Stomach (tissue), 8 donors: ENCODE measurements at regions not wholly inside any gene's neighbourhood (a gene's known extent, or its start where the extent isn't known, plus 50 kb on each side); places are given as distances from the start of the nearest gene placed in this dataset.

Experiments
- DNase-seq, 2 donors: peaks; one replicate each; pipeline versions ENCODE4 v3.0.0 to v3.0.0-alpha.2; 2013 to 2019
- H3K27ac ChIP-seq, 5 donors: fragments of 200-600 bp in 4 of 5; sonication (generic) in 4 of 5; one replicate each; pipeline ENCODE4 v1.5.1; 2013 to 2019; ENCODE audit warnings: mild to moderate bottlenecking in 1 of 5, moderate library complexity in 1 of 5
- H3K27me3 ChIP-seq, 3 donors: fragments of 200-600 bp; sonication (generic); one replicate each; pipeline ENCODE4 v1.5.1; 2017 to 2019; ENCODE audit warnings: mixed run types in 1 of 3
- H3K36me3 ChIP-seq, 4 donors: fragments of 200-600 bp; sonication (generic); 1 replicate in 3 of 4; 2 replicates in 1 of 4; pipeline ENCODE4 v1.5.1; 2016 to 2019
- H3K4me1 ChIP-seq, 4 donors: fragments of 200-600 bp; sonication (generic); one replicate each; pipeline ENCODE4 v1.5.1; 2016 to 2019
- H3K4me3 ChIP-seq, 4 donors: fragments of 200-600 bp; sonication (generic) in 3 of 4; one replicate each; pipeline ENCODE4 v1.5.1; 2016 to 2019; ENCODE audit warnings: mild to moderate bottlenecking in 1 of 4
- H3K9me3 ChIP-seq, 4 donors: fragments of 200-600 bp; sonication (generic); one replicate each; pipeline ENCODE4 v1.5.1; 2016 to 2019
- CTCF ChIP-seq, 7 experiments: fragments of 450-650 bp in 4 of 7; fragments of 200-600 bp in 3 of 7; sonication (generic) in 3 of 7; IDR thresholded peaks; one replicate each; pipeline ENCODE4 v1.5.1; 2016 to 2019; ENCODE audit warnings: antibody characterized with exemption in 7 of 7, control low read depth in 2 of 7, mild to moderate bottlenecking in 1 of 7
- EP300 ChIP-seq: sonication (generic); formaldehyde crosslinking; IDR thresholded peaks from one replicate; pipeline ENCODE4 v1.6.1; 2017; ENCODE audit warnings: antibody characterized with exemption
- POLR2A ChIP-seq, 4 donors: fragments of 450-650 bp; IDR thresholded peaks; one replicate each; pipeline ENCODE4 v1.6.1; 2016; ENCODE audit warnings: antibody characterized with exemption in 4 of 4, control low read depth in 2 of 4, mild to moderate bottlenecking in 1 of 4, moderate library complexity in 1 of 4
- POLR2AphosphoS5 ChIP-seq, 3 donors: sonication (generic); formaldehyde crosslinking; IDR thresholded peaks; one replicate each; pipeline ENCODE4 v1.6.1; 2016; ENCODE audit warnings: antibody characterized with exemption in 3 of 3
- WGBS, 5 donors: extraction: QIAGEN DNeasy Blood & Tissue Kit in 3 of 5; methylation state at CpG; one replicate each; pipeline versions ENCODE4 v1.1.5 to v1.1.7; 2013 to 2018; 5-methylcytosine and 5-hydroxymethylcytosine counted together
- intact Hi-C: fragments of 100-400 bp; cut with DNase I; formaldehyde crosslinking; loops from one replicate; pipeline ENCODE4 v1.15.1; 2023; ENCODE audit warnings: low total_unique reads
- donor health status: healthy with polysubstance abuse.
- donor health status: Bipolar disorder and iron deficiency.
- donor health status: healthy.

DNA sequence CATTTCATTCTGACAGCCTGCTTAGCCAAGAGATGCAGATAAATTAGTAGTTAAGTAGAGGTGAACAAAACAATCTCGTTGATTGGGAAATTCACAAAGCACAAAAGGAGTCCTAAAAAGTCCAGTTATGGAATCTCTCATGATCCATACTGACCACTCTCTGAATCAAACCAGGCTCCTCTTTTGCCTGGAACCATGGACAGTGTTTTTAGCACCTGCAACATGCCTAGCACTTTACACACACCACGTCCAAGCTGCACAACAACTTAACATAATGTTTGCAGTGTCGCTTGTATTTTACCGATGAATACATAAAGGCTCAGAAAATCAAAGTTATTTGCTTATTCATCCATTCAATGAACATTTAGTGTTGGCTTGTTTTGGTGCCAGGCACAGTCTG is 101.8 kb upstream of the ST8SIA2 start:
- Histone ChIP-seq H3K4me1 (peaks cover 0 to 11% (median 0%) of the 10 kb centered on the region in 4 donors), H3K27me3 (peaks cover 0 to 6% (median 0%) of the 10 kb centered on the region in 3 donors), H3K27ac (no peak overlapping the region), H3K36me3 (no peaks in the 10 kb centered on the region), H3K9me3 (no peaks in the 10 kb centered on the region), H3K4me3 (no peak overlapping the region)
- TF ChIP-seq POLR2A (IDR thresholded peaks at IDR 0.05) = no peak
- no peak for TF ChIP-seq CTCF (IDR thresholded peaks at IDR 0.05)
- TF ChIP-seq POLR2AphosphoS5 (IDR thresholded peaks at IDR 0.05) = no peak
- TF ChIP-seq EP300 = no peak
- 69 to 83% (median 79%) methylated on average over 4 of the region's 4 CpGs for WGBS, 5 donors
- DNase-seq = no peak
- intact Hi-C loops = no loop called here

DNA sequence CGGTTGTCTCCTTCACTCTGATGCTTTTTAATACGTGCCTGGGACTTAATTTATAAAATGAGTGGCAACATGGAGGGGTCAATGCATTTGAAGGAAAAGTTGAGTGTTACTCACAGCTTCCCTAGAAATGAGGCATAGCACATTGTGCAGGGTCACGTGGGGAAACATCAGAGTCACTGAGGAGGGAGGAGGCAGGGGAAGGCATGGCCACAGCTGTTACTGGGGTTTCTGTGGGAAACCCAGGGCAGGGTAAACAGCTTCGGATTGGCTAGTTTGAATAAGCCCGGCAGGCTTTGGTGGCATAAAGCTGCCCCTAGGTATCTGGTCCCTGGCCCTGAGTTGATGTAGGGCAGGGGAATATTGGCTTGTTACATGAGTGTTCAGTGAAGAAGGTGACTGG is 98.9 kb upstream of the ST8SIA2 start:
- peak in 1 of 2 donors; percentile 15 for DNase-seq
- no peaks in the 10 kb centered on the region for H3K9me3 ChIP-seq
- intact Hi-C loops = no loop called here
- peaks cover 0 to 6% (median 0%) of the 10 kb centered on the region in 3 donors for H3K27me3 ChIP-seq
- TF ChIP-seq POLR2AphosphoS5 (IDR thresholded peaks at IDR 0.05) (no peak), EP300 (no peak), POLR2A (IDR thresholded peaks at IDR 0.05) (no peak), CTCF (IDR thresholded peaks at IDR 0.05) (no peak)
- H3K36me3 ChIP-seq = no peaks in the 10 kb centered on the region
- H3K4me1 ChIP-seq = peaks cover 0 to 3% (median 0%) of the 10 kb centered on the region in 4 donors
- no peak overlapping the region for H3K27ac ChIP-seq
- WGBS, 5 donors = 37 to 46% (median 42%) methylated on average over 5 of the region's 5 CpGs
- H3K4me3 ChIP-seq = no peak overlapping the region

- Histone ChIP-seq H3K36me3 (no peaks in the 10 kb centered on the region), H3K27me3 (peaks cover 0 to 16% (median 0%) of the 10 kb centered on the region in 3 donors), H3K4me3 (no peak overlapping the region), H3K4me1 (no peaks in the 10 kb centered on the region), H3K9me3 (no peaks in the 10 kb centered on the region), H3K27ac (no peak overlapping the region)
- 44 to 52% (median 47%) methylated on average over 12 of the region's 12 CpGs for WGBS, 5 donors
- TF ChIP-seq EP300 = no peak
- TF ChIP-seq POLR2A (IDR thresholded peaks at IDR 0.05) = no peak
- no peak for TF ChIP-seq POLR2AphosphoS5 (IDR thresholded peaks at IDR 0.05)
- no peak for TF ChIP-seq CTCF (IDR thresholded peaks at IDR 0.05)
- intact Hi-C loops = no loop called here
- DNase-seq = no peak
These were observed 89.3 kb upstream of the ST8SIA2 start for GRCh38 chr15:92304223-92304975.

DNA sequence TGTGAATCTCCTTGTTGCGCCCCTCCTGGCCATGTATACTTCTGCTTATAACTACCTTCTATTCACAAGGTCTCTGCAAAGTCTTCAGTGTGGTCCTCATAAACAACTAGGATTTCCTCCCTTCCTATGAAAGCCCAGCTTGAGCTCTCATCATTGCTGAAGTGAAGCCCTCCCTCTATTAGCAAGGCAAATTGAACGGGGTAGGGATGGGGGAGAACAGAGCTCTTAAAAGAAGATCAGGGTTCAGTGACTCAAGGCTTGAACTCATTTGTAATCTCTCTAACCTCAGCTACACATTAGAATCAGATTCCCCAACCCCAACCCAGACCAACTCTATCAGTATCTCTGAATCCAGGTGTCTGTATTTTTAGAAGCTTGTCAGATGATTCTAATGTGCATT is 88.3 kb upstream of the ST8SIA2 start:
- Histone ChIP-seq H3K27ac (no peak overlapping the region), H3K4me1 (no peaks in the 10 kb centered on the region), H3K27me3 (peaks cover 0 to 16% (median 0%) of the 10 kb centered on the region in 3 donors), H3K4me3 (no peak overlapping the region), H3K9me3 (no peaks in the 10 kb centered on the region), H3K36me3 (no peaks in the 10 kb centered on the region)
- TF ChIP-seq POLR2AphosphoS5 (IDR thresholded peaks at IDR 0.05) (no peak), EP300 (no peak), POLR2A (IDR thresholded peaks at IDR 0.05) (no peak), CTCF (IDR thresholded peaks at IDR 0.05) (no peak)
- no peak for DNase-seq
- intact Hi-C loops = no loop called here
- 52 to 91% (median 67%) methylated on average over 2 of the region's 2 CpGs for WGBS, 5 donors
